HG03565 (cell line): ENCODE measurements at regions not wholly inside any gene's neighbourhood (a gene's known extent, or its start where the extent isn't known, plus 50 kb on each side); places are given as distances from the start of the nearest gene placed in this dataset.
"Not testable (repeated sequence)": the region's sequence is repeated elsewhere in the genome, so short reads cannot be mapped to it uniquely, and the experiment has no call there.

ENCODE experiments used
- ATAC-seq: cut with Tn5 transposase; IDR thresholded peaks from one replicate; pipeline ENCODE4 v1.9.1; 2021; ENCODE audit warnings: mild to moderate bottlenecking, moderate library complexity; ENCODE audit not compliant: unreplicated experiment

GRCh38 chr2:67318993-67319481 is 78.1 kb upstream of the ETAA1 start:
- no peak for ATAC-seq

GRCh38 chr2:67320861-67321587 is 76.1 kb upstream of the ETAA1 start:
- no peak for ATAC-seq

GRCh38 chr2:67321588-67321903 is 75.6 kb upstream of the ETAA1 start:
- no peak for ATAC-seq

GRCh38 chr2:67322353-67323001 is 74.7 kb upstream of the ETAA1 start:
- ATAC-seq, result no peak

- no peak for ATAC-seq
Measured at GRCh38 chr2:67323209-67323991, 73.7 kb upstream of the ETAA1 start.

- ATAC-seq, result no peak
Measured at GRCh38 chr2:67329513-67329912, 67.6 kb upstream of the ETAA1 start.

GRCh38 chr2:67329951-67330350 is 67.2 kb upstream of the ETAA1 start:
- no peak for ATAC-seq

GRCh38 chr2:67331419-67332086 is 65.6 kb upstream of the ETAA1 start:
- ATAC-seq, result not testable (repeated sequence)

GRCh38 chr2:67337903-67338302 is 59.2 kb upstream of the ETAA1 start:
- ATAC-seq, result no peak

- ATAC-seq, result no peak
Measured at GRCh38 chr2:67338601-67339233, 58.4 kb upstream of the ETAA1 start.

GRCh38 chr2:67339234-67339885 is 57.8 kb upstream of the ETAA1 start:
- no peak for ATAC-seq

- no peak for ATAC-seq
Measured at GRCh38 chr2:67340133-67341011, 56.8 kb upstream of the ETAA1 start.

GRCh38 chr2:67341012-67341318 is 56.2 kb upstream of the ETAA1 start:
- ATAC-seq, result no peak

- ATAC-seq, result no peak
Measured at GRCh38 chr2:67341336-67341735, 55.8 kb upstream of the ETAA1 start.

GRCh38 chr2:67342394-67342793 is 54.7 kb upstream of the ETAA1 start:
- ATAC-seq, result no peak

GRCh38 chr2:67346718-67347407 is 50.3 kb upstream of the ETAA1 start:
- no peak for ATAC-seq
